ENCODE measurements at regions not wholly inside any gene's neighbourhood (a gene's known extent, or its start where the extent isn't known, plus 50 kb on each side); places are given as distances from the start of the nearest gene placed in this dataset.

DNA sequence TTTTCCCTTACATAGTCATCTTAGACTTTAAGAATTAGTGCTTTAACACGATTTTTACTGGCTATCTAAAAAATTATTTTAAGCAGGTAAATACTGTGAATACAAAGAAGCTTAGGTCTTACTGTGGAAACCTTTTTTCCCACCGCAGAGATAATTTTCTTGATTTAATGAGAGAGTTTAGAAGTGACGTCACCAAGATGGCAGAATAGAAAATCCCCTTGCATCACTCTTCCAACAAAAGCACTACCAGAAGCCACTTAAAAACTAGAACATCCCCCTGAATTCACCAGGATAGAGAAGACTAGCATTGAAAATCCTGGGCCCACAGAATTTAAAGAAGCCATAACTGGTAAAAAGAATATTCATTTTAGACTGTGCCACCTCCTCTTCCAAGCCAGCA, 375.4 kb upstream of the PTCHD4 start:
- H3K4me3 ChIP-seq (ENCODE audit: low read depth, low read length), result no peak overlapping the region
- no peak overlapping the region for H3K9ac ChIP-seq (ENCODE audit: low read depth, low read length)
- no peak overlapping the region for H3K27ac ChIP-seq (ENCODE audit: low read depth, low read length)
- no peaks in the 10 kb centered on the region for H3K36me3 ChIP-seq (ENCODE audit: control insufficient read depth, insufficient read depth, low read length)
- H3K27me3 ChIP-seq (ENCODE audit: control insufficient read depth, insufficient read depth, low read length), result no peaks in the 10 kb centered on the region
- H3K4me1 ChIP-seq (ENCODE audit: control insufficient read depth, insufficient read depth, low read length), result no peaks in the 10 kb centered on the region
- no peaks in the 10 kb centered on the region for H3K9me3 ChIP-seq (ENCODE audit: control insufficient read depth, insufficient read depth, low read length)

GRCh38 chr6:48476257-48476656, 365.3 kb upstream of the PTCHD4 start:
- H3K9ac ChIP-seq (ENCODE audit: low read depth, low read length), result no peak overlapping the region
- no peaks in the 10 kb centered on the region for H3K36me3 ChIP-seq (ENCODE audit: control insufficient read depth, insufficient read depth, low read length)
- H3K9me3 ChIP-seq (ENCODE audit: control insufficient read depth, insufficient read depth, low read length), result no peaks in the 10 kb centered on the region
- no peak overlapping the region for H3K4me3 ChIP-seq (ENCODE audit: low read depth, low read length)
- H3K27ac ChIP-seq (ENCODE audit: low read depth, low read length), result no peak overlapping the region
- H3K4me1 ChIP-seq (ENCODE audit: control insufficient read depth, insufficient read depth, low read length), result no peaks in the 10 kb centered on the region
- no peaks in the 10 kb centered on the region for H3K27me3 ChIP-seq (ENCODE audit: control insufficient read depth, insufficient read depth, low read length)

- H3K9ac ChIP-seq (ENCODE audit: low read depth, low read length), result no peak overlapping the region
- no peaks in the 10 kb centered on the region for H3K4me1 ChIP-seq (ENCODE audit: control insufficient read depth, insufficient read depth, low read length)
- no peak overlapping the region for H3K27ac ChIP-seq (ENCODE audit: low read depth, low read length)
- no peaks in the 10 kb centered on the region for H3K27me3 ChIP-seq (ENCODE audit: control insufficient read depth, insufficient read depth, low read length)
- H3K9me3 ChIP-seq (ENCODE audit: control insufficient read depth, insufficient read depth, low read length), result no peaks in the 10 kb centered on the region
- H3K36me3 ChIP-seq (ENCODE audit: control insufficient read depth, insufficient read depth, low read length), result no peaks in the 10 kb centered on the region
- no peak overlapping the region for H3K4me3 ChIP-seq (ENCODE audit: low read depth, low read length)
Observed at GRCh38 chr6:48475275-48475674, 364.3 kb upstream of the PTCHD4 start.

DNA sequence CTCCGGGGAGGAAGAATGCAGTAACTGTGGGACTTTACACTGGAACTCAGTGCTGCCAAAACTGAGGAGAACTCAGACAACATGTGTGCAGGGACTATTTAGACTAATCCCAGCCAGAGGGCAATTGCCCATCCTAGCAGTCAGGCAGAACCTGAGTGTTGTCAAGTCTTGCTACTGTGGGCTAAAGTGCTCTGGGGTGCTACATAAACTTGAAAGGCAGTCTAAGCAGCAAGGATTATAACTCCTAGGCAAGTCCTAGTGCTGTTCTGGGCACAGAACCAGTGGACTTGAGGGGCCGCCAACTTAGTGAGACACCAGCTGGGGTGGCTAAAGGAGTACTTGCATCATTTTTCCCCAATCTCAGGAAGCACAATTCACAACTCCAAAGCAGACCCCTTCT, 363.8 kb upstream of the PTCHD4 start:
- Histone ChIP-seq H3K36me3 (ENCODE audit: control insufficient read depth, insufficient read depth, low read length) (no peaks in the 10 kb centered on the region), H3K4me1 (ENCODE audit: control insufficient read depth, insufficient read depth, low read length) (no peaks in the 10 kb centered on the region), H3K9me3 (ENCODE audit: control insufficient read depth, insufficient read depth, low read length) (no peaks in the 10 kb centered on the region), H3K27me3 (ENCODE audit: control insufficient read depth, insufficient read depth, low read length) (no peaks in the 10 kb centered on the region), H3K27ac (ENCODE audit: low read depth, low read length) (no peak overlapping the region), H3K4me3 (ENCODE audit: low read depth, low read length) (no peak overlapping the region), H3K9ac (ENCODE audit: low read depth, low read length) (no peak overlapping the region)

- H3K9ac ChIP-seq (ENCODE audit: low read depth, low read length), result no peak overlapping the region
- no peaks in the 10 kb centered on the region for H3K36me3 ChIP-seq (ENCODE audit: control insufficient read depth, insufficient read depth, low read length)
- no peaks in the 10 kb centered on the region for H3K27me3 ChIP-seq (ENCODE audit: control insufficient read depth, insufficient read depth, low read length)
- H3K4me3 ChIP-seq (ENCODE audit: low read depth, low read length), result no peak overlapping the region
- no peaks in the 10 kb centered on the region for H3K9me3 ChIP-seq (ENCODE audit: control insufficient read depth, insufficient read depth, low read length)
- no peak overlapping the region for H3K27ac ChIP-seq (ENCODE audit: low read depth, low read length)
- H3K4me1 ChIP-seq (ENCODE audit: control insufficient read depth, insufficient read depth, low read length), result no peaks in the 10 kb centered on the region
Observed at GRCh38 chr6:48474136-48474535, 363.1 kb upstream of the PTCHD4 start.

GRCh38 chr6:48472535-48472934, 361.5 kb upstream of the PTCHD4 start:
- H3K4me3 ChIP-seq (ENCODE audit: low read depth, low read length), result no peak overlapping the region
- H3K9ac ChIP-seq (ENCODE audit: low read depth, low read length), result no peak overlapping the region
- H3K4me1 ChIP-seq (ENCODE audit: control insufficient read depth, insufficient read depth, low read length), result no peaks in the 10 kb centered on the region
- H3K27ac ChIP-seq (ENCODE audit: low read depth, low read length), result no peak overlapping the region
- no peaks in the 10 kb centered on the region for H3K36me3 ChIP-seq (ENCODE audit: control insufficient read depth, insufficient read depth, low read length)
- no peaks in the 10 kb centered on the region for H3K27me3 ChIP-seq (ENCODE audit: control insufficient read depth, insufficient read depth, low read length)
- no peaks in the 10 kb centered on the region for H3K9me3 ChIP-seq (ENCODE audit: control insufficient read depth, insufficient read depth, low read length)

DNA sequence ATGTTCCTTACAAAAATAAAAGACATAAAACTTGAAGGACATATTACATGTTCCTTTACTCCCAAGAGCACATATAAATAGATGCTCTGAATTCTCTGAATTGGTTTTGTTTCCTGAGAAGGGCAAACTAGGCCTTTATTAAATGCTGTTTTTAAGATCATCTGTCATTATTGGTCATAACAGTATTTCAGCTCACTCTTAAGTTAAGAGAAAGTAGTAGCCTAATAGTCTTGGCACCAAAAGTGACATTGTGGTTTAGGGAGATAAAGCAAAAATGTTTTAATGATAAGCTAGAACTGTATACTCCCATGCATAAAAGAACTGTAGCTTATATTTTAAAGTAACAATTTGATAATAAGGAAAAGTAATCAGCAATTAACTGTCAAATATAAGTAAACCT, 361.1 kb upstream of the PTCHD4 start:
- Histone ChIP-seq H3K36me3 (ENCODE audit: control insufficient read depth, insufficient read depth, low read length) (no peaks in the 10 kb centered on the region), H3K9ac (ENCODE audit: low read depth, low read length) (no peak overlapping the region), H3K4me3 (ENCODE audit: low read depth, low read length) (no peak overlapping the region), H3K27me3 (ENCODE audit: control insufficient read depth, insufficient read depth, low read length) (no peaks in the 10 kb centered on the region), H3K27ac (ENCODE audit: low read depth, low read length) (no peak overlapping the region), H3K9me3 (ENCODE audit: control insufficient read depth, insufficient read depth, low read length) (no peaks in the 10 kb centered on the region), H3K4me1 (ENCODE audit: control insufficient read depth, insufficient read depth, low read length) (no peaks in the 10 kb centered on the region)

DNA sequence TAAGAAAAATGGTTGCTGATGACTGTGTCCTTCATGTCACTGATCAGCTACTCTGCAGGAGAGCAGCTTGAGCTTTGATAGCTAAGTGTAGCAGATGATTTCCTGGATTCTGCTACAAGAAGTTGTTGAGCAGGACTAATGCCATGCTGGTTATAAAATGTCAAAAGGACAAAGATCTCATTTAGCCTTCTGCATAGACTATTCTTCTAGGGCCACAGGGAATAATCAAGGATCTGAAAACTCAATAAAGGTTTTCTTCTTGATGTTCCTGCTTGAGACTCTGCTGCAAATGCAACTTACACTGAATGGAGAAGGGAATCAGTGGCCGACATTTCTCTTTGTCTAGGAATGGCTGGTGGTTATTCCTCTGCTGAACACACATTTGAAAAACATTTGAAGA, 360.3 kb upstream of the PTCHD4 start:
- no peaks in the 10 kb centered on the region for H3K4me1 ChIP-seq (ENCODE audit: control insufficient read depth, insufficient read depth, low read length)
- H3K27me3 ChIP-seq (ENCODE audit: control insufficient read depth, insufficient read depth, low read length), result no peaks in the 10 kb centered on the region
- H3K4me3 ChIP-seq (ENCODE audit: low read depth, low read length), result no peak overlapping the region
- H3K36me3 ChIP-seq (ENCODE audit: control insufficient read depth, insufficient read depth, low read length), result no peaks in the 10 kb centered on the region
- no peak overlapping the region for H3K27ac ChIP-seq (ENCODE audit: low read depth, low read length)
- no peak overlapping the region for H3K9ac ChIP-seq (ENCODE audit: low read depth, low read length)
- H3K9me3 ChIP-seq (ENCODE audit: control insufficient read depth, insufficient read depth, low read length), result no peaks in the 10 kb centered on the region

- H3K4me3 ChIP-seq (ENCODE audit: low read depth, low read length), result no peak overlapping the region
- no peaks in the 10 kb centered on the region for H3K36me3 ChIP-seq (ENCODE audit: control insufficient read depth, insufficient read depth, low read length)
- H3K9me3 ChIP-seq (ENCODE audit: control insufficient read depth, insufficient read depth, low read length), result no peaks in the 10 kb centered on the region; the same call in 1 of the 2 replicates
- H3K27me3 ChIP-seq (ENCODE audit: control insufficient read depth, insufficient read depth, low read length), result no peaks in the 10 kb centered on the region
- H3K4me1 ChIP-seq (ENCODE audit: control insufficient read depth, insufficient read depth, low read length), result no peaks in the 10 kb centered on the region
- no peak overlapping the region for H3K9ac ChIP-seq (ENCODE audit: low read depth, low read length)
- no peak overlapping the region for H3K27ac ChIP-seq (ENCODE audit: low read depth, low read length)
Observed at GRCh38 chr6:48449002-48449401, 338.0 kb upstream of the PTCHD4 start.

GRCh38 chr6:48447251-48447650, 336.3 kb upstream of the PTCHD4 start:
- H3K4me1 ChIP-seq (ENCODE audit: control insufficient read depth, insufficient read depth, low read length), result no peaks in the 10 kb centered on the region
- H3K9ac ChIP-seq (ENCODE audit: low read depth, low read length), result no peak overlapping the region
- no peak overlapping the region for H3K27ac ChIP-seq (ENCODE audit: low read depth, low read length)

GRCh38 chr6:48429610-48430009, 318.6 kb upstream of the PTCHD4 start:
- H3K9me3 ChIP-seq (ENCODE audit: control insufficient read depth, insufficient read depth, low read length), result no peaks in the 10 kb centered on the region
- no peak overlapping the region for H3K9ac ChIP-seq (ENCODE audit: low read depth, low read length)
- H3K27ac ChIP-seq (ENCODE audit: low read depth, low read length), result no peak overlapping the region
- H3K27me3 ChIP-seq (ENCODE audit: control insufficient read depth, insufficient read depth, low read length), result no peaks in the 10 kb centered on the region
- H3K4me1 ChIP-seq (ENCODE audit: control insufficient read depth, insufficient read depth, low read length), result no peaks in the 10 kb centered on the region
- no peak overlapping the region for H3K4me3 ChIP-seq (ENCODE audit: low read depth, low read length)
- H3K36me3 ChIP-seq (ENCODE audit: control insufficient read depth, insufficient read depth, low read length), result no peaks in the 10 kb centered on the region

More at GRCh38 chr6:48447251-48447650, 336.3 kb upstream of the PTCHD4 start:
- Histone ChIP-seq H3K4me3 (ENCODE audit: low read depth, low read length) (no peak overlapping the region), H3K27me3 (ENCODE audit: control insufficient read depth, insufficient read depth, low read length) (no peaks in the 10 kb centered on the region), H3K36me3 (ENCODE audit: control insufficient read depth, insufficient read depth, low read length) (no peaks in the 10 kb centered on the region), H3K9me3 (ENCODE audit: control insufficient read depth, insufficient read depth, low read length) (no peaks in the 10 kb centered on the region; the same call in 1 of the 2 replicates)

GRCh38 chr6:48429021-48429420, 318.0 kb upstream of the PTCHD4 start:
- no peaks in the 10 kb centered on the region for H3K36me3 ChIP-seq (ENCODE audit: control insufficient read depth, insufficient read depth, low read length)
- H3K9me3 ChIP-seq (ENCODE audit: control insufficient read depth, insufficient read depth, low read length), result no peaks in the 10 kb centered on the region
- H3K27me3 ChIP-seq (ENCODE audit: control insufficient read depth, insufficient read depth, low read length), result no peaks in the 10 kb centered on the region
- no peak overlapping the region for H3K27ac ChIP-seq (ENCODE audit: low read depth, low read length)
- H3K4me3 ChIP-seq (ENCODE audit: low read depth, low read length), result no peak overlapping the region
- no peaks in the 10 kb centered on the region for H3K4me1 ChIP-seq (ENCODE audit: control insufficient read depth, insufficient read depth, low read length)
- H3K9ac ChIP-seq (ENCODE audit: low read depth, low read length), result no peak overlapping the region

Data from HUES48 (cell line).